GM21529 (cell line): ENCODE measurements at regions not wholly inside any gene's neighbourhood (a gene's known extent, or its start where the extent isn't known, plus 50 kb on each side); places are given as distances from the start of the nearest gene placed in this dataset.
"Not testable (repeated sequence)": the region's sequence is repeated elsewhere in the genome, so short reads cannot be mapped to it uniquely, and the experiment has no call there.

Experiments
- ATAC-seq: cut with Tn5 transposase; IDR thresholded peaks from one replicate; pipeline ENCODE4 v1.9.1; 2021; ENCODE audit not compliant: unreplicated experiment

GRCh38 chr20:53891306-53891894 is 179.0 kb downstream of the BCAS1 start:
- no peak for ATAC-seq

GRCh38 chr20:53890443-53891305 is 179.7 kb downstream of the BCAS1 start:
- no peak for ATAC-seq

- no peak for ATAC-seq
Observed at GRCh38 chr20:53889411-53890148, 180.8 kb downstream of the BCAS1 start.

GRCh38 chr20:53888951-53889350 is 181.4 kb downstream of the BCAS1 start:
- no peak for ATAC-seq

GRCh38 chr20:53888510-53888909 is 181.9 kb downstream of the BCAS1 start:
- ATAC-seq: no peak

- ATAC-seq: no peak
Observed at GRCh38 chr20:53887973-53888372, 182.4 kb downstream of the BCAS1 start.

- ATAC-seq: no peak
Observed at GRCh38 chr20:53884859-53885541, 185.4 kb downstream of the BCAS1 start.

GRCh38 chr20:53883098-53883911 is 187.1 kb downstream of the BCAS1 start:
- ATAC-seq: no peak

- ATAC-seq: not testable (repeated sequence)
Observed at GRCh38 chr20:53882438-53882986, 187.9 kb downstream of the BCAS1 start.

GRCh38 chr20:53881362-53881761 is 189.0 kb downstream of the BCAS1 start:
- no peak for ATAC-seq

GRCh38 chr20:53880108-53880641 is 190.2 kb downstream of the BCAS1 start:
- no peak for ATAC-seq

GRCh38 chr20:53879048-53879684 is 191.2 kb downstream of the BCAS1 start:
- ATAC-seq: no peak

- ATAC-seq: no peak
Observed at GRCh38 chr20:53878262-53879047, 191.9 kb downstream of the BCAS1 start.

GRCh38 chr20:53876956-53877355 is 193.4 kb downstream of the BCAS1 start:
- no peak for ATAC-seq

GRCh38 chr20:53876470-53876869 is 193.9 kb downstream of the BCAS1 start:
- no peak for ATAC-seq

- no peak for ATAC-seq
Observed at GRCh38 chr20:53875452-53875851, 194.9 kb downstream of the BCAS1 start.

- no peak for ATAC-seq
Observed at GRCh38 chr20:53874706-53875105, 195.7 kb downstream of the BCAS1 start.

- ATAC-seq: no peak
Observed at GRCh38 chr20:53874104-53874503, 196.3 kb downstream of the BCAS1 start.

GRCh38 chr20:53873230-53873604 is 197.2 kb downstream of the BCAS1 start:
- no peak for ATAC-seq
